ENCODE measurements at regions not wholly inside any gene's neighbourhood (a gene's known extent, or its start where the extent isn't known, plus 50 kb on each side); places are given as distances from the start of the nearest gene placed in this dataset.

- no peaks in the 10 kb centered on the region for H3K27me3 ChIP-seq (replicated peaks in 1 of 4; ENCODE audit: control insufficient read depth in 3 of 4, extremely low read depth in 1 of 4, insufficient read depth in 3 of 4, low read length in 3 of 4)
- no peak overlapping the region for H2BK5ac ChIP-seq (ENCODE audit: low read depth, low read length)
- no peak overlapping the region for H4K91ac ChIP-seq (replicated peaks; ENCODE audit: insufficient read length, low read length)
- H3K79me2 ChIP-seq (ENCODE audit: control insufficient read depth in 1 of 2, insufficient read depth in 2 of 2, low read length in 2 of 2): no peaks in the 10 kb centered on the region
- no peak for DNase-seq (ENCODE audit: low read depth in 1 of 2, low spot score in 2 of 2)
- H3K18ac ChIP-seq (ENCODE audit: extremely low read depth, low read length): no peak overlapping the region
- H3K4me2 ChIP-seq (ENCODE audit: insufficient read depth in 1 of 2, low read depth in 2 of 2, low read length in 2 of 2): no peak overlapping the region
- ChIA-PET POLR2A (ENCODE audit: partially characterized antibody) (no interaction called here), CTCF (ENCODE audit: partially characterized antibody) (interaction anchor here (0.7 to 1.6 kb wide), 2 partner anchors 10 to 125 kb away, joined by 4 to 7 read pairs; no protein-coding TSS in a partner anchor)
- no peaks in the 10 kb centered on the region for H3K23me2 ChIP-seq (ENCODE audit: low read depth, low read length)
- no peak overlapping the region for H2BK120ac ChIP-seq (replicated peaks; ENCODE audit: low read depth, low read length)
- H3K4ac ChIP-seq (replicated peaks; ENCODE audit: insufficient read length, low read depth, low read length): no peak overlapping the region
- H3K9ac ChIP-seq (replicated peaks in 1 of 4; ENCODE audit: extremely low read depth in 1 of 4, low read depth in 3 of 4, low read length in 3 of 4): no peak overlapping the region
- WGBS, 2 experiments (ENCODE audit: extremely low coverage in 1 of 2, insufficient coverage in 1 of 2, insufficient read length in 1 of 2, insufficient replicate concordance in 2 of 2, low coverage in 1 of 2, low lambda C conversion rate in 2 of 2, missing lambda C conversion rate in 1 of 2): 92% methylated on average over 5 of the region's 5 CpGs; no CpG with 5 or more reads in 1 of the 2 experiments
- H3K14ac ChIP-seq (ENCODE audit: insufficient read length): no peak overlapping the region
- no peak overlapping the region for H3K27ac ChIP-seq (ENCODE audit: low read depth, low read length)
- no peak overlapping the region for H2AK5ac ChIP-seq (ENCODE audit: low read depth, low read length)
- no peaks in the 10 kb centered on the region for H3K9me3 ChIP-seq (ENCODE audit: insufficient read depth in 2 of 2, low read depth in 1 of 2, low read length in 1 of 2)
- H3K4me3 ChIP-seq (ENCODE audit: extremely low read depth in 1 of 4, insufficient read depth in 2 of 4, low read depth in 3 of 4, low read length in 4 of 4): no peak overlapping the region
- no peak overlapping the region for H3K56ac ChIP-seq (replicated peaks; ENCODE audit: insufficient read length, low read depth, low read length)
- H3K79me1 ChIP-seq (ENCODE audit: low read depth, low read length): no peaks in the 10 kb centered on the region
- H2BK15ac ChIP-seq (ENCODE audit: low read length): no peak overlapping the region
- no peak for FAIRE-seq
- H2BK20ac ChIP-seq (ENCODE audit: low read length): no peak overlapping the region
- no peaks in the 10 kb centered on the region for H3K4me1 ChIP-seq (replicated peaks in 1 of 4; ENCODE audit: control insufficient read depth in 3 of 4, insufficient read depth in 4 of 4, low read length in 3 of 4)
- H4K5ac ChIP-seq (ENCODE audit: insufficient read length, low read depth, low read length): no peak overlapping the region
- TF ChIP-seq CEBPB (IDR thresholded peaks at IDR 0.05; ENCODE audit: low read depth, low read length) (no peak), RAD21 (IDR thresholded peaks at IDR 0.05 in 1 of 2, conservative IDR thresholded peaks at IDR 0.05 in 1 of 2; ENCODE audit: low read depth in 2 of 2, low read length in 2 of 2) (no peak), ZNF274 (IDR thresholded peaks at IDR 0.05; ENCODE audit: borderline replicate concordance, extremely low read depth, low read length) (no peak), POLR2A (IDR thresholded peaks at IDR 0.05; ENCODE audit: control extremely low read depth in 1 of 2, low read depth in 2 of 2, low read length in 2 of 2) (no peak), PHF8 (conservative IDR thresholded peaks at IDR 0.05; ENCODE audit: low read depth, low read length) (no peak), USF2 (IDR thresholded peaks at IDR 0.05; ENCODE audit: low read length) (no peak), SIRT6 (IDR thresholded peaks at IDR 0.05; ENCODE audit: low read length) (no peak), ATF2 (IDR thresholded peaks at IDR 0.05; ENCODE audit: low read length) (no peak)
- no peaks in the 10 kb centered on the region for H4K20me1 ChIP-seq (replicated peaks in 1 of 2; ENCODE audit: control insufficient read depth in 1 of 2, insufficient read depth in 2 of 2, low read length in 2 of 2)
- no peaks in the 10 kb centered on the region for H3K36me3 ChIP-seq (ENCODE audit: control insufficient read depth in 2 of 4, insufficient read depth in 4 of 4, low read length in 3 of 4)
- no peak overlapping the region for H2AFZ ChIP-seq (ENCODE audit: low read length)
- no peak overlapping the region for H2BK12ac ChIP-seq (ENCODE audit: low read depth, low read length)
- H4K8ac ChIP-seq (ENCODE audit: extremely low read depth, insufficient read depth, low read length): no peak overlapping the region
- no peak overlapping the region for H3K23ac ChIP-seq (ENCODE audit: insufficient read length)
Observed at GRCh38 chr10:106183041-106183440, 981.5 kb downstream of the SORCS1 start.
